GM19324 (cell line): ENCODE measurements at regions not wholly inside any gene's neighbourhood (a gene's known extent, or its start where the extent isn't known, plus 50 kb on each side); places are given as distances from the start of the nearest gene placed in this dataset.

Source experiments
- ATAC-seq: cut with Tn5 transposase; IDR thresholded peaks from one replicate; pipeline ENCODE4 v1.9.1; 2021; ENCODE audit warnings: mild to moderate bottlenecking, moderate library complexity; ENCODE audit not compliant: unreplicated experiment, low FRiP score

DNA sequence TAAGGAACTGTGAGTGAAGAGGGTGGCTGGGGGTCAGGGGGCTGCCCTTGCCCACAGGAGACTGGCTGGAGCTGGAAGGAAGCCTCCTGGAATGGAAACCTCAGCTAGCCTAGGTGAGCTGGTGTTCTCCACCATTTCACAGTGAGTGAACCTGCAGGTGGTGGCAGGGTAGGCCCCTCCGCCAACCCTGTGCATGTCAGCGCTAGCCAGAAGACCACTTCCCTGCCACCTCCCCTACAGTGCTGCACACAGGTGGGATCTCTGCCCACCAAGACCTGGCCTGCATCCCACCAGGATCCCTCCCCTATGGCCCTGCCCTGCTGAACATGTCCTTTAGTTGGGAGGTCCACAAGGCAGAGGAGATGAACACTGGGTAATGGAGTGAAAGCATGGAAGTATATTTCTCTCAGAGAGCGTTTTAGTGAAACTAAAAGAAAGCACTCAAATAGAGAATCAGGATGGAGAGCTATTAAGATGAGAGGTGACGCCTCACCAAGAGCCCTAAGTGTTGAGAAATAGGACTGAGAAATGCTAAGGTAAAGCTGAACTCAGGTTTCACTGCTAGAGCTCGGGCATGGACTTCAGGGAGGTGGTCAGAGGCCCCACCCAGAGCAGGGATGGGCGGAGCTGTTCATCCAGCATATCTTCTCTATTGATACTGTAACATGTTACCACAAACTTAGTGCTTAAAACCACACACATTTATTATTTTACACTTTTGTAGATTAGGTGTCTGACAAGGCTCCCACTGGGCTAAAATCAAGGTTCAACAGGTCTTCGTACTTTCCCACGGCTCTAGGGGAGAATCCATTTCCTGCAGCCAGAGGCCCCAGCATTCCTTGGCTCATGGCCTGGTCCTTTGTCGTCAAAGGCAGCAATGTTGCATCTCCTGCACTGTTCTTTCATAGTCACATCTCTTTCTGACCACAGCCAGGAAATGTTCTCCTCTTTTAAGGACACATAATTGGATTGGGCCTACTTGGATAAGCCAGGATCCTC, 83.2 kb downstream of the DIRAS2 start:
- ATAC-seq = no peak
